ENCODE measurements at regions not wholly inside any gene's neighbourhood (a gene's known extent, or its start where the extent isn't known, plus 50 kb on each side); places are given as distances from the start of the nearest gene placed in this dataset.

- DNase-seq, result no peak
- no peaks in the 10 kb centered on the region for H3K4me1 Mint-ChIP-seq
- H3K9me3 Mint-ChIP-seq, result no peaks in the 10 kb centered on the region
- no peaks in the 10 kb centered on the region for H3K27me3 Mint-ChIP-seq
- H3K4me3 Mint-ChIP-seq, result no peak overlapping the region
- H3K27ac Mint-ChIP-seq, result no peak overlapping the region
- no peaks in the 10 kb centered on the region for H3K36me3 Mint-ChIP-seq
- CTCF ChIA-PET, result no interaction called here
Measured at GRCh38 chr2:67462738-67463496, 65.8 kb downstream of the ETAA1 start.

- Mint-ChIP-seq H3K27ac (no peak overlapping the region), H3K36me3 (no peaks in the 10 kb centered on the region), H3K4me1 (no peaks in the 10 kb centered on the region), H3K27me3 (no peaks in the 10 kb centered on the region), H3K9me3 (no peaks in the 10 kb centered on the region), H3K4me3 (no peak overlapping the region)
- no peak for DNase-seq
- CTCF ChIA-PET, result no interaction called here
Measured at GRCh38 chr2:67463810-67464209, 66.7 kb downstream of the ETAA1 start.

GRCh38 chr2:67465623-67466022, 68.5 kb downstream of the ETAA1 start:
- DNase-seq, result no peak
- Mint-ChIP-seq H3K9me3 (no peaks in the 10 kb centered on the region), H3K36me3 (no peaks in the 10 kb centered on the region), H3K4me1 (no peaks in the 10 kb centered on the region), H3K27me3 (no peaks in the 10 kb centered on the region), H3K27ac (no peak overlapping the region), H3K4me3 (no peak overlapping the region)
- CTCF ChIA-PET, result no interaction called here

- CTCF ChIA-PET, result interaction anchor here (0.7 kb wide), 1 partner anchor 1856 kb away, joined by 3 read pairs; no protein-coding TSS in a partner anchor
- no peaks in the 10 kb centered on the region for H3K4me1 Mint-ChIP-seq
- no peak overlapping the region for H3K4me3 Mint-ChIP-seq
- H3K9me3 Mint-ChIP-seq, result no peaks in the 10 kb centered on the region
- no peak for DNase-seq
- H3K27me3 Mint-ChIP-seq, result no peaks in the 10 kb centered on the region
- no peaks in the 10 kb centered on the region for H3K36me3 Mint-ChIP-seq
- H3K27ac Mint-ChIP-seq, result no peak overlapping the region
Measured at GRCh38 chr2:67466734-67467133, 69.6 kb downstream of the ETAA1 start.

GRCh38 chr2:67471681-67472080, 74.5 kb downstream of the ETAA1 start:
- no peak for DNase-seq
- CTCF ChIA-PET, result no interaction called here
- no peaks in the 10 kb centered on the region for H3K9me3 Mint-ChIP-seq
- no peak overlapping the region for H3K27ac Mint-ChIP-seq
- H3K4me1 Mint-ChIP-seq, result no peaks in the 10 kb centered on the region
- no peak overlapping the region for H3K4me3 Mint-ChIP-seq
- no peaks in the 10 kb centered on the region for H3K36me3 Mint-ChIP-seq
- no peaks in the 10 kb centered on the region for H3K27me3 Mint-ChIP-seq

GRCh38 chr2:67476809-67477790, 80.0 kb downstream of the ETAA1 start:
- H3K27me3 Mint-ChIP-seq, result no peaks in the 10 kb centered on the region
- no peaks in the 10 kb centered on the region for H3K4me1 Mint-ChIP-seq
- H3K9me3 Mint-ChIP-seq, result no peaks in the 10 kb centered on the region
- CTCF ChIA-PET, result no interaction called here
- no peaks in the 10 kb centered on the region for H3K36me3 Mint-ChIP-seq
- no peak overlapping the region for H3K27ac Mint-ChIP-seq
- no peak for DNase-seq
- no peak overlapping the region for H3K4me3 Mint-ChIP-seq

GRCh38 chr2:67479261-67479660, 82.1 kb downstream of the ETAA1 start:
- Mint-ChIP-seq H3K4me3 (no peak overlapping the region), H3K27ac (no peak overlapping the region), H3K9me3 (no peaks in the 10 kb centered on the region), H3K4me1 (no peaks in the 10 kb centered on the region), H3K27me3 (no peaks in the 10 kb centered on the region), H3K36me3 (no peaks in the 10 kb centered on the region)
- DNase-seq, result no peak
- CTCF ChIA-PET, result no interaction called here

- Mint-ChIP-seq H3K36me3 (no peaks in the 10 kb centered on the region), H3K27ac (no peak overlapping the region), H3K4me3 (no peak overlapping the region), H3K27me3 (no peaks in the 10 kb centered on the region), H3K9me3 (no peaks in the 10 kb centered on the region), H3K4me1 (no peaks in the 10 kb centered on the region)
- DNase-seq, result no peak
- CTCF ChIA-PET, result no interaction called here
Measured at GRCh38 chr2:67485431-67485830, 88.3 kb downstream of the ETAA1 start.

- H3K27ac Mint-ChIP-seq, result no peak overlapping the region
- CTCF ChIA-PET, result no interaction called here
- no peaks in the 10 kb centered on the region for H3K36me3 Mint-ChIP-seq
- no peaks in the 10 kb centered on the region for H3K27me3 Mint-ChIP-seq
- no peak overlapping the region for H3K4me3 Mint-ChIP-seq
- H3K9me3 Mint-ChIP-seq, result no peaks in the 10 kb centered on the region
- H3K4me1 Mint-ChIP-seq, result no peaks in the 10 kb centered on the region
- DNase-seq, result no peak
Measured at GRCh38 chr2:67486041-67486796, 89.1 kb downstream of the ETAA1 start.

- no peaks in the 10 kb centered on the region for H3K4me1 Mint-ChIP-seq
- no peak overlapping the region for H3K27ac Mint-ChIP-seq
- no peaks in the 10 kb centered on the region for H3K27me3 Mint-ChIP-seq
- no peak overlapping the region for H3K4me3 Mint-ChIP-seq
- DNase-seq, result no peak
- H3K36me3 Mint-ChIP-seq, result no peaks in the 10 kb centered on the region
- H3K9me3 Mint-ChIP-seq, result no peaks in the 10 kb centered on the region
- CTCF ChIA-PET, result no interaction called here
Measured at GRCh38 chr2:67487993-67488392, 90.9 kb downstream of the ETAA1 start.

GRCh38 chr2:67489396-67489795, 92.3 kb downstream of the ETAA1 start:
- no peaks in the 10 kb centered on the region for H3K36me3 Mint-ChIP-seq
- no peak overlapping the region for H3K27ac Mint-ChIP-seq
- no peaks in the 10 kb centered on the region for H3K27me3 Mint-ChIP-seq
- no peak overlapping the region for H3K4me3 Mint-ChIP-seq
- CTCF ChIA-PET, result no interaction called here
- no peaks in the 10 kb centered on the region for H3K4me1 Mint-ChIP-seq
- H3K9me3 Mint-ChIP-seq, result no peaks in the 10 kb centered on the region
- DNase-seq, result no peak

GRCh38 chr2:67498931-67499330, 101.8 kb downstream of the ETAA1 start:
- Mint-ChIP-seq H3K36me3 (no peaks in the 10 kb centered on the region), H3K9me3 (no peaks in the 10 kb centered on the region), H3K27me3 (no peaks in the 10 kb centered on the region), H3K4me1 (no peaks in the 10 kb centered on the region), H3K27ac (no peak overlapping the region), H3K4me3 (no peak overlapping the region)
- no peak for DNase-seq
- CTCF ChIA-PET, result no interaction called here

GRCh38 chr2:67499989-67500388, 102.9 kb downstream of the ETAA1 start:
- Mint-ChIP-seq H3K36me3 (no peaks in the 10 kb centered on the region), H3K27ac (no peak overlapping the region), H3K9me3 (no peaks in the 10 kb centered on the region), H3K4me1 (no peaks in the 10 kb centered on the region), H3K27me3 (no peaks in the 10 kb centered on the region), H3K4me3 (no peak overlapping the region)
- CTCF ChIA-PET, result no interaction called here
- no peak for DNase-seq

- no peak overlapping the region for H3K27ac Mint-ChIP-seq
- no peaks in the 10 kb centered on the region for H3K36me3 Mint-ChIP-seq
- H3K9me3 Mint-ChIP-seq, result no peaks in the 10 kb centered on the region
- H3K27me3 Mint-ChIP-seq, result no peaks in the 10 kb centered on the region
- CTCF ChIA-PET, result no interaction called here
- no peak overlapping the region for H3K4me3 Mint-ChIP-seq
- no peaks in the 10 kb centered on the region for H3K4me1 Mint-ChIP-seq
- no peak for DNase-seq
Measured at GRCh38 chr2:67500541-67500940, 103.4 kb downstream of the ETAA1 start.
